Fibroblast of skin of back (primary cell): ENCODE measurements at regions not wholly inside any gene's neighbourhood (a gene's known extent, or its start where the extent isn't known, plus 50 kb on each side); places are given as distances from the start of the nearest gene placed in this dataset.
A peak's percentile ranks its signal among the peaks of the same experiment; 100 is the strongest.
"Not testable (repeated sequence)": the region's sequence is repeated elsewhere in the genome, so short reads cannot be mapped to it uniquely, and the experiment has no call there.

ENCODE experiments used
- DNase-seq: peaks from one replicate; pipeline ENCODE4 v3.0.0-alpha.2; 2013

- not testable (repeated sequence) for DNase-seq
Observed at GRCh38 chr6:60574723-60575122, 1711.3 kb downstream of the KHDRBS2 start.

GRCh38 chr6:60572607-60573006 is 1713.4 kb downstream of the KHDRBS2 start:
- not testable (repeated sequence) for DNase-seq

- peak; percentile 1 for DNase-seq
Observed at GRCh38 chr6:60571293-60572016, 1714.6 kb downstream of the KHDRBS2 start.

- not testable (repeated sequence) for DNase-seq
Observed at GRCh38 chr6:60570599-60570998, 1715.4 kb downstream of the KHDRBS2 start.

- peak; percentile 22 for DNase-seq
Observed at GRCh38 chr6:60567447-60568187, 1718.4 kb downstream of the KHDRBS2 start.

GRCh38 chr6:60566387-60566786 is 1719.6 kb downstream of the KHDRBS2 start:
- DNase-seq: not testable (repeated sequence)

GRCh38 chr6:60559702-60560101 is 1726.3 kb downstream of the KHDRBS2 start:
- DNase-seq: not testable (repeated sequence)

- not testable (repeated sequence) for DNase-seq
Observed at GRCh38 chr6:60547340-60547739, 1738.7 kb downstream of the KHDRBS2 start.

GRCh38 chr6:60524770-60525169 is 1761.3 kb downstream of the KHDRBS2 start:
- DNase-seq: not testable (repeated sequence)

GRCh38 chr6:60477747-60478146 is 1808.3 kb downstream of the KHDRBS2 start:
- not testable (repeated sequence) for DNase-seq

GRCh38 chr6:60473805-60474204 is 1812.2 kb downstream of the KHDRBS2 start:
- not testable (repeated sequence) for DNase-seq

GRCh38 chr6:60471426-60471825 is 1814.6 kb downstream of the KHDRBS2 start:
- DNase-seq: not testable (repeated sequence)

GRCh38 chr6:60450428-60450827 is 1835.6 kb downstream of the KHDRBS2 start:
- not testable (repeated sequence) for DNase-seq

- not testable (repeated sequence) for DNase-seq
Observed at GRCh38 chr6:60444532-60444931, 1841.5 kb downstream of the KHDRBS2 start.

- DNase-seq: not testable (repeated sequence)
Observed at GRCh38 chr6:60439709-60440108, 1846.3 kb downstream of the KHDRBS2 start.

GRCh38 chr6:60422691-60423090 is 1863.3 kb downstream of the KHDRBS2 start:
- not testable (repeated sequence) for DNase-seq

- not testable (repeated sequence) for DNase-seq
Observed at GRCh38 chr6:60416118-60416517, 1869.9 kb downstream of the KHDRBS2 start.

- DNase-seq: not testable (repeated sequence)
Observed at GRCh38 chr6:60408747-60409146, 1877.3 kb downstream of the KHDRBS2 start.

- DNase-seq: not testable (repeated sequence)
Observed at GRCh38 chr6:60403268-60403667, 1882.8 kb downstream of the KHDRBS2 start.

GRCh38 chr6:60402490-60402889 is 1883.5 kb downstream of the KHDRBS2 start:
- DNase-seq: not testable (repeated sequence)

GRCh38 chr6:60395261-60395660 is 1890.8 kb downstream of the KHDRBS2 start:
- not testable (repeated sequence) for DNase-seq

- DNase-seq: not testable (repeated sequence)
Observed at GRCh38 chr6:60392969-60393368, 1893.1 kb downstream of the KHDRBS2 start.

- DNase-seq: not testable (repeated sequence)
Observed at GRCh38 chr6:60389094-60389493, 1896.9 kb downstream of the KHDRBS2 start.

GRCh38 chr6:60384614-60385013 is 1901.4 kb downstream of the KHDRBS2 start:
- DNase-seq: not testable (repeated sequence)
